Gastrocnemius medialis (tissue), 4 donors: ENCODE measurements at regions not wholly inside any gene's neighbourhood (a gene's known extent, or its start where the extent isn't known, plus 50 kb on each side); places are given as distances from the start of the nearest gene placed in this dataset.

ENCODE experiments used
- POLR2A ChIP-seq, 2 donors: fragments of 450-650 bp; IDR thresholded peaks; one replicate each; pipeline ENCODE4 v1.6.1; 2017; ENCODE audit warnings: antibody characterized with exemption in 2 of 2, mild to moderate bottlenecking in 2 of 2, moderate library complexity in 2 of 2
- TF ChIP-seq, protein P1 (sequence below), 5 experiments: fragments of 450-650 bp in 3 of 5; fragments of 200-600 bp in 2 of 5; sonication (generic) in 2 of 5; IDR thresholded peaks in 4 of 5; conservative IDR thresholded peaks in 1 of 5; 1 replicate in 4 of 5; 2 replicates in 1 of 5; pipeline ENCODE4 v1.5.1; 2016 to 2019; ENCODE audit warnings: antibody characterized with exemption in 5 of 5, mild to moderate bottlenecking in 3 of 5, moderate library complexity in 3 of 5

GRCh38 chr21:15333136-15333710 lies 268.4 kb upstream of the NRIP1 start:
- TF ChIP-seq, protein P1, sequence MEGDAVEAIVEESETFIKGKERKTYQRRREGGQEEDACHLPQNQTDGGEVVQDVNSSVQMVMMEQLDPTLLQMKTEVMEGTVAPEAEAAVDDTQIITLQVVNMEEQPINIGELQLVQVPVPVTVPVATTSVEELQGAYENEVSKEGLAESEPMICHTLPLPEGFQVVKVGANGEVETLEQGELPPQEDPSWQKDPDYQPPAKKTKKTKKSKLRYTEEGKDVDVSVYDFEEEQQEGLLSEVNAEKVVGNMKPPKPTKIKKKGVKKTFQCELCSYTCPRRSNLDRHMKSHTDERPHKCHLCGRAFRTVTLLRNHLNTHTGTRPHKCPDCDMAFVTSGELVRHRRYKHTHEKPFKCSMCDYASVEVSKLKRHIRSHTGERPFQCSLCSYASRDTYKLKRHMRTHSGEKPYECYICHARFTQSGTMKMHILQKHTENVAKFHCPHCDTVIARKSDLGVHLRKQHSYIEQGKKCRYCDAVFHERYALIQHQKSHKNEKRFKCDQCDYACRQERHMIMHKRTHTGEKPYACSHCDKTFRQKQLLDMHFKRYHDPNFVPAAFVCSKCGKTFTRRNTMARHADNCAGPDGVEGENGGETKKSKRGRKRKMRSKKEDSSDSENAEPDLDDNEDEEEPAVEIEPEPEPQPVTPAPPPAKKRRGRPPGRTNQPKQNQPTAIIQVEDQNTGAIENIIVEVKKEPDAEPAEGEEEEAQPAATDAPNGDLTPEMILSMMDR (IDR thresholded peaks at IDR 0.05 in 4 of 5, conservative IDR thresholded peaks at IDR 0.05 in 1 of 5) = no peak
- TF ChIP-seq POLR2A (IDR thresholded peaks at IDR 0.05) = no peak
